Activated CD8-positive, alpha-beta memory T cell treated with anti-CD3 and anti-CD28 coated beads for 36 hours (primary cell): ENCODE measurements at regions not wholly inside any gene's neighbourhood (a gene's known extent, or its start where the extent isn't known, plus 50 kb on each side); places are given as distances from the start of the nearest gene placed in this dataset.

Source experiments
- CTCF ChIA-PET: fragments of 350-600 bp; sonication (Branson Sonifier 250); formaldehyde crosslinking; loops from one replicate; lab custom pipeline; 2021; ENCODE audit warnings: antibody characterized with exemption; lab: Charles Lee
- POLR2A ChIA-PET: fragments of 350-600 bp; sonication (Branson Sonifier 250); formaldehyde crosslinking; loops from one replicate; lab custom pipeline; 2021; ENCODE audit warnings: antibody characterized with exemption; lab: Charles Lee

- ChIA-PET POLR2A (no interaction called here), CTCF (interaction anchor here (0.8 to 1.0 kb wide), 2 partner anchors 266 to 269 kb away, joined by 3 read pairs; no protein-coding TSS in a partner anchor)
Measured at GRCh38 chr7:36021367-36021766, 131.7 kb upstream of the EEPD1 start.

GRCh38 chr7:36021917-36022550 is 131.0 kb upstream of the EEPD1 start:
- POLR2A ChIA-PET: no interaction called here
- CTCF ChIA-PET: interaction anchor here (1.0 kb wide), 1 partner anchor 266 kb away, joined by 3 read pairs; no protein-coding TSS in a partner anchor

GRCh38 chr7:36023033-36023560 is 130.0 kb upstream of the EEPD1 start:
- ChIA-PET POLR2A (no interaction called here), CTCF (no interaction called here)

- CTCF ChIA-PET: no interaction called here
Measured at GRCh38 chr7:36025190-36025589, 127.9 kb upstream of the EEPD1 start.

GRCh38 chr7:36029311-36029710 is 123.7 kb upstream of the EEPD1 start:
- CTCF ChIA-PET: no interaction called here
- POLR2A ChIA-PET: no interaction called here

More at GRCh38 chr7:36025190-36025589, 127.9 kb upstream of the EEPD1 start:
- POLR2A ChIA-PET: no interaction called here

GRCh38 chr7:36029853-36030515 is 123.1 kb upstream of the EEPD1 start:
- ChIA-PET POLR2A (no interaction called here), CTCF (interaction anchor here (1.4 kb wide), 1 partner anchor 17 kb away, joined by 5 read pairs; no protein-coding TSS in a partner anchor)

- ChIA-PET POLR2A (no interaction called here), CTCF (no interaction called here)
Measured at GRCh38 chr7:36032361-36032818, 120.7 kb upstream of the EEPD1 start.

GRCh38 chr7:36034020-36034419 is 119.0 kb upstream of the EEPD1 start:
- ChIA-PET POLR2A (no interaction called here), CTCF (no interaction called here)

GRCh38 chr7:36035186-36035585 is 117.9 kb upstream of the EEPD1 start:
- CTCF ChIA-PET: no interaction called here
- POLR2A ChIA-PET: no interaction called here

GRCh38 chr7:36036590-36036989 is 116.5 kb upstream of the EEPD1 start:
- ChIA-PET CTCF (no interaction called here), POLR2A (no interaction called here)

- POLR2A ChIA-PET: no interaction called here
- CTCF ChIA-PET: no interaction called here
Measured at GRCh38 chr7:36037121-36037662, 115.9 kb upstream of the EEPD1 start.

- ChIA-PET POLR2A (no interaction called here), CTCF (no interaction called here)
Measured at GRCh38 chr7:36038063-36038721, 114.9 kb upstream of the EEPD1 start.

GRCh38 chr7:36039243-36039642 is 113.8 kb upstream of the EEPD1 start:
- ChIA-PET POLR2A (no interaction called here), CTCF (no interaction called here)

- ChIA-PET POLR2A (no interaction called here), CTCF (interaction anchor here (0.6 kb wide), 1 partner anchor 18 kb away, joined by 3 read pairs; no protein-coding TSS in a partner anchor)
Measured at GRCh38 chr7:36039671-36040070, 113.4 kb upstream of the EEPD1 start.

- ChIA-PET CTCF (interaction anchor here (0.9 kb wide), 1 partner anchor 251 kb away, joined by 3 read pairs; no protein-coding TSS in a partner anchor), POLR2A (no interaction called here)
Measured at GRCh38 chr7:36040679-36041078, 112.4 kb upstream of the EEPD1 start.

GRCh38 chr7:36044101-36044892 is 108.8 kb upstream of the EEPD1 start:
- CTCF ChIA-PET: no interaction called here
- POLR2A ChIA-PET: no interaction called here

- CTCF ChIA-PET: no interaction called here
- POLR2A ChIA-PET: no interaction called here
Measured at GRCh38 chr7:36045326-36045725, 107.7 kb upstream of the EEPD1 start.

GRCh38 chr7:36045830-36046341 is 107.2 kb upstream of the EEPD1 start:
- POLR2A ChIA-PET: no interaction called here
- CTCF ChIA-PET: no interaction called here
